C4-2B (cell line): ENCODE measurements at regions not wholly inside any gene's neighbourhood (a gene's known extent, or its start where the extent isn't known, plus 50 kb on each side); places are given as distances from the start of the nearest gene placed in this dataset.
"Not testable (repeated sequence)": the region's sequence is repeated elsewhere in the genome, so short reads cannot be mapped to it uniquely, and the experiment has no call there.

Experiments
- CTCF ChIP-seq: fragments of 450-650 bp; conservative IDR thresholded peaks from 2 replicates; pipeline ENCODE4 v1.5.1; 2017; ENCODE audit warnings: mild to moderate bottlenecking
- ZFX ChIP-seq: fragments of 450-650 bp; IDR thresholded peaks from 2 replicates; pipeline ENCODE4 v1.6.1; 2017

- TF ChIP-seq CTCF, ZFX: not testable (repeated sequence)
Observed at GRCh38 chr4:18602610-18603009, 581.1 kb upstream of the LCORL start.
